Retina (tissue), 1 donor: ENCODE measurements at regions not wholly inside any gene's neighbourhood (a gene's known extent, or its start where the extent isn't known, plus 50 kb on each side); places are given as distances from the start of the nearest gene placed in this dataset.
"Not testable (repeated sequence)": the region's sequence is repeated elsewhere in the genome, so short reads cannot be mapped to it uniquely, and the experiment has no call there.

ENCODE experiments used
- DNase-seq: peaks from one replicate; pipeline ENCODE4 v3.0.0-alpha.2; 2016

DNA sequence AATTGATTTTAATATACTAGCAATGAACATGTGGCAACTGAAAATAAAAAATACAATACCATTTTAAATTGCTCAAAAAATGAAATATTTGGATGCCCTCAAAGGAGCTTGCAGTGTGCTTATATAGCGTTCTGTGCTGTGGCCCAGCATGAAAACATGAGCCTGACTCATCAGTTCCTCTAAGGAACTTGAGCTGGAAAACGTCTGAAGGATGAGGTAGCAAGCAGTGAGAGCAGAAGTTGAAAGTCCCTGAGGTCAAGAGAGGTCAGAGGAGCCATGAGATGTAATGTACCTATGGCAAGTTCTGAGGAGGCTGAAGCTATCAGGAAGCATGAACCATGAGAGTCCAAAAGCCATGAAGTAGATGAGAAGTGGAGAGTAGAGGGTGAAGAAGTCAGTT lies 59.7 kb downstream of the HMGB3 start:
- DNase-seq = no peak

GRCh38 chrX:151066373-151066772 lies 83.2 kb downstream of the HMGB3 start:
- not testable (repeated sequence) for DNase-seq

DNA sequence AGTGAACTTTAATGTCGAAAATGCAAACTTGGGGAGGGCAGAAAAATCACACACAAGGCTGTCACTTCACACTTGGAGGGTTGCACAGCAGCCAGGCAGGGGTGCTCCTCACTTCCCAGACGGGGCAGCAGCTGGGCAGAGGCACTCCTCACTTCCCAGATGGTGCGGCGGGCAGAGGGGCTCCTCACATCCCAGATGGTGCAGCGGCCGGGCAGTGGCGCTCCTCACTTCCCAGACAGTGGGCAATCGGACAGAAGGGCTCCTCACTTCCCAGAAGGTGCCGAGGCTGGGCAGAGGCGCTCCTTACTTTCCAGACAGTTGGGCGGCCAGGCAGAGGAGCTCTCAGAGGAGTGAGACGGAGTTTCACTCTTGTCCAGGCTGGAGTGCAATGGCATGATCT lies 90.6 kb downstream of the HMGB3 start:
- no peak for DNase-seq

DNA sequence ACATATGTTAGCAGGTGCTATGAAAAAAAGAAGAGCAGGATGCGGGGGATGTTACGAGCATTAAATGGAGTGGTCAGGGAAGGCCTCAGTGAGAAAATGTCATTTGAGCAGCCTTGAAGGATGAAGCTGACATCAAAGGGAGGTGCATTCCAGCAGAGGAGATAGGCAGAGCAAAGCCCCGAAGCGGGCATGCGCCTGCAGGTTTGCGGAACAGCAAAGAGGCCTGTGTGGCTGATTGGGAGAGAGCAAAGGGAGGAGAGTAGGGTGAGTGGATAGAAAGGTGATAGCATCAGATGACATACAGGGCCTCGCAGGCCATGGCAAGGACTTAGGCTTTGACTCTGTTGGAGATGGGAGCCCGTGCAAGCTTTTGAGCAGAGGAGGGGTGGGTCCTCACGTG lies 95.4 kb upstream of the GPR50 start:
- DNase-seq = peak; percentile 11

- peak; percentile 87 for DNase-seq
Measured at GRCh38 chrX:151082077-151082948, 94.1 kb upstream of the GPR50 start.

GRCh38 chrX:151084454-151084853 lies 91.9 kb upstream of the GPR50 start:
- no peak for DNase-seq

GRCh38 chrX:151085207-151085606 lies 91.2 kb upstream of the GPR50 start:
- no peak for DNase-seq

- DNase-seq = no peak
Measured at GRCh38 chrX:151088221-151088620, 88.2 kb upstream of the GPR50 start.

- no peak for DNase-seq
Measured at GRCh38 chrX:151099001-151099400, 77.4 kb upstream of the GPR50 start.

- no peak for DNase-seq
Measured at GRCh38 chrX:151100799-151101198, 75.6 kb upstream of the GPR50 start.

GRCh38 chrX:151113200-151113599 lies 63.2 kb upstream of the GPR50 start:
- DNase-seq = not testable (repeated sequence)
